Endothelial cell of umbilical vein (primary cell): ENCODE measurements at regions not wholly inside any gene's neighbourhood (a gene's known extent, or its start where the extent isn't known, plus 50 kb on each side); places are given as distances from the start of the nearest gene placed in this dataset.

ENCODE experiments used
- CTCF ChIP-seq, 2 donors: IDR thresholded peaks; 1 replicate in 1 of 2; 2 replicates in 1 of 2; pipeline ENCODE4 v1.5.1; 2011; ENCODE audit warnings: low read length in 2 of 2, mild to moderate bottlenecking in 2 of 2, moderate library complexity in 2 of 2, control low read depth in 1 of 2, inconsistent platforms in 1 of 2, low read depth in 1 of 2; ENCODE audit not compliant: insufficient read depth in 1 of 2; ENCODE audit errors: extremely low read depth in 1 of 2
- EZH2 ChIP-seq: IDR thresholded peaks from 2 replicates; pipeline ENCODE4 v1.6.1; 2012; ENCODE audit warnings: borderline replicate concordance, low read depth, mild to moderate bottlenecking, moderate library complexity, low read length, inconsistent platforms; ENCODE audit not compliant: severe bottlenecking
- MAX ChIP-seq: IDR thresholded peaks from 2 replicates; pipeline ENCODE4 v1.6.1; 2011; ENCODE audit not compliant: insufficient read depth, insufficient read length
- MYC ChIP-seq: IDR thresholded peaks from one replicate; pipeline ENCODE4 v1.6.1; 2011; ENCODE audit warnings: mild to moderate bottlenecking, low read depth, low read length
- POLR2A ChIP-seq: IDR thresholded peaks from 2 replicates; pipeline ENCODE4 v1.6.1; 2012; ENCODE audit warnings: low read depth, mild to moderate bottlenecking, control low read depth, low read length

GRCh38 chr2:41847744-41848441 lies 199.9 kb upstream of the PKDCC start:
- TF ChIP-seq POLR2A = no peak
- TF ChIP-seq MYC = no peak
- no peak for TF ChIP-seq CTCF (IDR thresholded peaks at IDR 0.05; ENCODE audit: extremely low read depth in 1 of 2, insufficient read depth in 1 of 2, low read depth in 1 of 2, low read length in 2 of 2)
- TF ChIP-seq MAX = no peak
- no peak for TF ChIP-seq EZH2
